ENCODE measurements at regions not wholly inside any gene's neighbourhood (a gene's known extent, or its start where the extent isn't known, plus 50 kb on each side); places are given as distances from the start of the nearest gene placed in this dataset.
"Not testable (repeated sequence)": the region's sequence is repeated elsewhere in the genome, so short reads cannot be mapped to it uniquely, and the experiment has no call there.

DNA sequence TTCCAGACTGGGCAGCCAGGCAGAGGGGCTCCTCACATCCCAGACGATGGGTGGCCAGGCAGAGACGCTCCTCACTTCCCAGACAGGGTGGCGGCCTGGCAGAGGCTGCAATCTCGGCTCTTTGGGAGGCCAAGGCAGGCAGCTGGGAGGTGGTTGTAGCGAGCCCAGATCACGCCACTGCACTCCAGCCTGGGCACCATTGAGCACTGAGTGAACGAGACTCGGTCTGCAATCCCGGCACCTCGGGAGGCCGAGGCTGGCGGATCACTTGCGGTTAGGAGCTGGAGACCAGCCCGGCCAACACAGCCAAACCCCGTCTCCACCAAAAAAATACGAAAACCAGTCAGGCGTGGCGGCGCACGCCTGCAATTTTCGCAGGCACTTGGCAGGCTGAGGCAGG, 321.4 kb upstream of the SGCG start:
- TF ChIP-seq, protein P1, sequence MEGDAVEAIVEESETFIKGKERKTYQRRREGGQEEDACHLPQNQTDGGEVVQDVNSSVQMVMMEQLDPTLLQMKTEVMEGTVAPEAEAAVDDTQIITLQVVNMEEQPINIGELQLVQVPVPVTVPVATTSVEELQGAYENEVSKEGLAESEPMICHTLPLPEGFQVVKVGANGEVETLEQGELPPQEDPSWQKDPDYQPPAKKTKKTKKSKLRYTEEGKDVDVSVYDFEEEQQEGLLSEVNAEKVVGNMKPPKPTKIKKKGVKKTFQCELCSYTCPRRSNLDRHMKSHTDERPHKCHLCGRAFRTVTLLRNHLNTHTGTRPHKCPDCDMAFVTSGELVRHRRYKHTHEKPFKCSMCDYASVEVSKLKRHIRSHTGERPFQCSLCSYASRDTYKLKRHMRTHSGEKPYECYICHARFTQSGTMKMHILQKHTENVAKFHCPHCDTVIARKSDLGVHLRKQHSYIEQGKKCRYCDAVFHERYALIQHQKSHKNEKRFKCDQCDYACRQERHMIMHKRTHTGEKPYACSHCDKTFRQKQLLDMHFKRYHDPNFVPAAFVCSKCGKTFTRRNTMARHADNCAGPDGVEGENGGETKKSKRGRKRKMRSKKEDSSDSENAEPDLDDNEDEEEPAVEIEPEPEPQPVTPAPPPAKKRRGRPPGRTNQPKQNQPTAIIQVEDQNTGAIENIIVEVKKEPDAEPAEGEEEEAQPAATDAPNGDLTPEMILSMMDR (IDR thresholded peaks at IDR 0.05 in 4 of 5, conservative IDR thresholded peaks at IDR 0.05 in 1 of 5): not testable (repeated sequence)
- TF ChIP-seq POLR2A (IDR thresholded peaks at IDR 0.05): not testable (repeated sequence)

Measured in gastrocnemius medialis (tissue), 4 donors.